Ramos (cell line): ENCODE measurements at regions not wholly inside any gene's neighbourhood (a gene's known extent, or its start where the extent isn't known, plus 50 kb on each side); places are given as distances from the start of the nearest gene placed in this dataset.

Source experiments
- in situ Hi-C: fragments of 300-500 bp; cut with MboI; formaldehyde crosslinking; loops from one replicate; pipeline ENCODE4 v1.14.3; 2022; ENCODE audit warnings: low sequenced_read_pairs; ENCODE audit not compliant: unreplicated experiment

DNA sequence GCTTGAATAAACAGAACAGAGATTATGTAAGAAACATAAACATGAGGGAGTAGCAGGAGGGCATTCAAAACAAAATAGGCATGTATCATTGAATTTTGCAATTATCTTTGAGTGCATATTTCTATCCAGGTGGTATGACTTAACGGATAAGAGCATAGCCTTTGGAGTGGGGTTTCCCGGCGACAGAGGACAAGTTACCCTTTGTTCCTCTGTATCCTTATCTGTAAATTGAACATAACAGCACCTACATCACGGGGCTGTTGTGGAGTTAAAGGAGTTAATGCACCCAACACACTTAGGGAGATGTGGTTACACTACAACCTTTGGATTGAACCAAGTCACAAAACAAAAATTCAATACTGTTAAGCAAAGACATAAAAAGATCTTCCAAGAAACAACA lies 314.6 kb upstream of the KIF2A start:
- in situ Hi-C loops, result no loop called here

DNA sequence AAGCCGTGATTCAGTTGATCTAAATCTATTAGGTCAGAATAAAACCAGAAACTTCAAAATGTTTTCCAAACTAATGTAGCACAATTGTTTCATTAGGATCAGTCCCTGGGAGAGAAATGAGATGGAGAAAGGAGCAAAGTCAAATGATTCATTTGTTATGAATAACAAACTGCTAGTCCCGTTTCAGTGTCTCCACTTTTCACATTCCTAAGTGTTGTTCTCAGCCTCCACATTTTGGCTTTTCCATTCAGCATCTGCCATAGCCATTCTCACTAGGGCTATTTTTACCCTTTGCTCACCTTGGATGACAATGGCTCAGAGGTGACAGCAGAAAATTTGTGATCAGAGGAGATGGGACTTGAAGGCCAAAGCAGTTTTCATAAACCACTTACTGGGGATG lies 314.1 kb upstream of the KIF2A start:
- in situ Hi-C loops, result no loop called here

DNA sequence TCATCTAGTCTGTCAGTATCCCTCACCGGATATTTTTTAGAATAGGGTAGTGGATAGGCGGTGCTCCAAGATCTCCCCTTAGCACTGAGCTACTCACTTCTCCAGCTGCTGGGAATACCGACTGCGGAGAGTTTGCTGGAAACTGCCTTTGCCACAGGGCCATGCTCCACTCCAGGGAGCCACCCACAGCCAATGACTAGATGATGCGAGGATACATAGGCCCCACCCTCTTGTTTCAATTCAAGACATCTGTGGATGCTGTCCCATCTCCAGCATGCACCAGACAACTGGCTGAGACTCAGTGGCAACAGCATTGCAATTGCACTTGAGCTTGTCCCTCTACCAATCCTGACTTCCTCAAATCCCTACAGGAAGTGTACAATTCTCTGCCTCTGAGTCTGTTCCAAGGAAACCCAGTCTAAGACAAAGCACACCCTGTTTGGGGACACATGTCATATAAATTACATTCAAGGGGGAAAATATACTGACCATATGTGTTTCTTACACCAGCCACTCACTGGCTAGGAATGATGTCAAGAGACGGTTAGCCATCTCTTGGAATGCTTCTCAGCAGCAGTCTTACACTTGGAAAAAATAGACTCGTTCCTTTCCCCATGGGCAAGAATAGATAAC lies 312.6 kb upstream of the KIF2A start:
- in situ Hi-C loops, result no loop called here

DNA sequence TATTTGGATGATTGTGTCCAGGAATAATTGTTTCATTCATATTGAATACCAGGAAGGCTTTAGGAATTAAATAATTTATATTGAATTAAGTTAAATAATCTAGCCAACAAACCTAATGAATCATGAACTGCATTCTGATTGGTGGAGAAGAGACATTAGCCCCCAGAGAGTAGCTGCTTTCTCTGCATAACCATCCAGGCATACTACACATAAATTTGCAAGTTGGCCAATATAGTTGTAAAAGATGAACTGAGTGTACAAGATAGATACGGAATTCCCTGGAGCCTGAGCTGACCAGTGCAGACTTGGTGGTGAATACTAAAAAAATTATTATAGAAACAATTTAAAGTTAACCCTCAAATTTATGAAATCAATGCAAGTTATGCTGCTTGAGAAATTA lies 311.8 kb upstream of the KIF2A start:
- in situ Hi-C loops, result no loop called here

DNA sequence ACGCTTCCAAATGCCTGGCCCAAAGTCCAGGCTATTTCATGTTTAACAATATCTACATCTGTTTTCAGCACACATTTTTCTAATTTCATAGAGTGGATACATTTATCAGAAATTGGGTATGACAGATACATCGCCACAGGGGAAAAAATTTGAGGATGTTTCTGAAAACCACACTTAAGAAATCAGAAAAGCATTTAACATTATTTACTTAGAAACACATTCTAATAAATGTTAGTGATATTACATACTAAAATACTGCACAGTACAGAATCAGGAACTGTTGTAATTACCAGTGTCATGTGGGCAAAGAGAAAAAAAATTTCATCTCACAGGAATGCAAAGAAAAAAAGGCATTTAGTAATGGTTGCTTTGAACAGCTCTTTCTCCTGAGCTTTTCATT lies 310.5 kb upstream of the KIF2A start:
- in situ Hi-C loops, result no loop called here

DNA sequence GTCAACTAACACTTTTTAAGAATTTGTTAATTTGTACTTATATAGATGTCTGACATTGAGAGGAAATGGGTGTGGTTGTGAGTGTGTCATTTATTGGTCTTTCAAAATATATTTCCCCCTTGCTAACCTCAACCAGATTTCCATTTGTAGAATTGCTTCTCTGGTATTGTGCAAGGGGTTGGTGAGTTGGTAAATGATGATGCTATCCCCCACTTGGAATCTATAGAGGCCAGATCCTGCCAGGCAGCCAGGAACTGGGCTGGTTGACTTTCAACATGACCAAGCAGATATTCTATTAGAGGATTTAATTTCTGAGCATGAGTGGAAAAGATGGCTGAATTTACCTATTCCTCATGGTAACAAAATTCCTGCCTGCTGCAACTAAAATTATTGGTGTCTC lies 306.6 kb upstream of the KIF2A start:
- in situ Hi-C loops, result no loop called here

DNA sequence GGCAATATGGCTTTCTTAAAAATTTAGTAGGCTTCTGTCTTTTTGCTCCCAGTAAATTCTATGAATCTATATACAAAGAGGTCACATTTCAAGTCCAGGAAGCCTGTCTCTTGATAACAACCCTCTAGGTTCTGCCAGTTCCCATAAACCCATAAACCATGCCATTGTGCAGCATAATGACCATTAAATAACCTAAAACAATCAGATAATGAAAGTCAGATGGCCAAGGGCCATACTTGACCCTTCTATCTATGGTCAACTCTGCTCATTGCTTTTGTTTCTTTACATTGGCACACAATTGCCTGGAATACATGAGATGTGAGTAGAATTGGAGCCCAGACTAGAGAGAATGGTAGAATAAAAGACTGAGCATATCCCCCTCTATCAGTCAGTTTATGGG lies 305.4 kb upstream of the KIF2A start:
- in situ Hi-C loops, result no loop called here

DNA sequence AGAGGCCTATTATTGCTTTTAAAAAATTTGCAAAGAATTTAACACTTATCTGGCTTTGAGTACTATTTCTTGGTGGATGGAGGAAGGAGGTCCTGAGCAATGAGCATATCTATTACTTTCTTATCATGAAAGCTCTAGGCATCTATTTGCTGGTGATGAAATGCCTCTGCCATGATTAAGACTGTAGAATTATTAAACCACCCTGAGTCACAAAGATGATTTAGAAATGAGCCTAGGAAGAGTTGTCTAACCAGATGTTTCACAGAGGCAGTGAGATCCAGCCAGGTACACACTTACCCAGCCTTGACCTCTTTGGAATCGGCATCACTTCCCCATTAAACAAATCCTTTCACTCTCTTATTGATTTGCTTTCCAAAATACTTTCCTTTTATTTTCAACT lies 304.4 kb upstream of the KIF2A start:
- in situ Hi-C loops, result no loop called here

DNA sequence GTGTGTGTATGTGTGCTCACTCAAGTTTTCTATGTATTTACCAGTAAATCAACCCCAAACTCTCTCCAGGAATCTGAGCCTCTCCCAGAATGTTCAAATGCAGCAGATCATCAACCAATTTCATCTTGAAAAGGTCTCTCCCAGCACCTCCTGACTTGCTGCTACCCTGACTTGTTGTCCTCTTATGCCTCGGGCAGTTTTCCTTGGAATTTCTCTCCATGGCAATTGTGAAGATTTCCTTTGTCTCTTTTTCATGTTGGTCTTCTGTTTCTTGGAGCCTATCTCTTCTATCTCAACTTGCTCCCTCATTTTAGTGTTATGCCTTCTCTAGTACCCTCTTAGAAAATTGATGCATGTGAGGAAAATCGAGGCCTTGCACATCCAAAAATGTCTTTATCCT lies 303.6 kb upstream of the KIF2A start:
- in situ Hi-C loops, result no loop called here

DNA sequence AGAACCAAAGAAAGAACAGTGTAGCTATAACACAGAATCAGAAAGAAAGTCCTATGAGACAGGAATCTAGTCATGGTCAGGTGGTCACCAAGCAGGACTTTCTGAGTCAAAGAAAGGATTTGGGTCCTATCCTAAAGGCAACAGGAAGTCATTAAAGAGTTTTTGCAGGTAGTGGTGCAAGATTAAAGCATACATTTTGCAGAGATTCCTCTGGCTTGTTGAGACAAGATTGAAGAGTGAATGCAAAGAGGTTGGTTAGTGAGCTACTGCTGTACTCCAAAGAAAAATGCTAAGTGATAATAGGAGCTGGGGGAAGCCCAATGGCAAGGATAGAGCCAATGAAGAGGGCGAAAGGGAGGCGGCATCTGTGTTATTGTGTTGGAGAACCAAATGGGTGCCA lies 300.5 kb upstream of the KIF2A start:
- in situ Hi-C loops, result no loop called here

DNA sequence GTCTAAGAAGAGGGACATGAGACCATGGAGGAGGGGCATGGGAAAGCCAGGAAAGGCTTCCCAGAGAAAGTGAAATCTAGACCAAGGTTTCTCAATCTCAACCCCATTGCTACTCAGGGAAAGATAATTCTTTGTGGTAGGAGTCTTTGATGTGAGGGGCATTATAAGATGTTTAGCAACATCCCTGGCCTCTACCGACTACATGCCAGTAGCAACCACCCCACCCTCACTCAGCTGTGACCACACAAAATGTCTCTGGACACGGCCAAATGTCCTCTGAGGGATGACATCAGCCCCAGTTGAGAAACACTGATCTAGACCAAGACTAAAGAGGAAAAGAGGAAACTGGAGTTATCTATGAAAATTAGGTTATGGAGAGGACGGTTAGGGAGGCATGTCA lies 298.5 kb upstream of the KIF2A start:
- in situ Hi-C loops, result no loop called here

DNA sequence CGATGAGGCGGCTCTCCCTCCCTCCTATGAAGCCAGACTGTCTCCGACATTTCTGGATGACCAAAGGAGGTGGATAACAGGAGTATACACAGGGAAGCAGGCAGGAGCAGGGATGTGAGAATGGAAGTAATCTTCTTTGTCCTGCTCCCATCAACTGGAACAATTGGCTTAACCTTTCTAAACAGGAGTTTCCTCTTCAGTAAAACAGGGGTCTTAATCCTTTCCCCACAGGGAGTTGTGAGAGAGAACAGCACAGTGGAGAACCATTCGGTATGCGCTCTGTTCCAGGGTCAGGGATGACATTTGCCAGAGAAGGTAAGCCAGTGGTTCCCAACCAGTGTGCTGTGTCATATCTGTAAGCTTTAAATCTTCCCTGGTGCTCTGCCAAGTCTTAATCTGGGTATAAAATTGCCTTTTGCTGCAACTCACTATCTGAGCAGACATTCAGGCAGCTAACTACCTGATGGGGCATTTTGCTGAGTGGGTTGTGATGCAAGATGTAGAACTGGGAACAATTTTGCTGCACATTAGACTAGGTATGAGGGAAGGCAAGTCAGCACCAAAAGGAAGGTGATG lies 294.8 kb upstream of the KIF2A start:
- in situ Hi-C loops, result no loop called here

DNA sequence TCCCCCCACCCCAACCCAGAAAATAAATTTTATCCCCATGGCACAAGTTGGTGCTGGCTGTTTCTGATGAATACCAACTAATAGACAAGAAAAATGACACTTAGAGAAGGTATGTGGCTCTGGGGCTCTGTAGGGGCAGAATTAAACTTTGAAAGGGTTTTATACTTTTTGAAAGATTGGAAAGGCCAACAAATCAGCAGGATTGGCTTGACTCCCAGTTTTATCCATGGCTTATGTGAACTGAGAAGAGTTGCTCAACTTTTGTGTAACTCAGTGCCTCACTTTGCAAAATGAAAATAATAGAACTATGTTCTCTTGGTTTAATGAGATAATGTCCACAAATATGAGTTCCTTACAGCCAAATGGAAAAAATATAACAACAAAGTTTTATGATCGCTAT lies 288.9 kb upstream of the KIF2A start:
- in situ Hi-C loops, result no loop called here

DNA sequence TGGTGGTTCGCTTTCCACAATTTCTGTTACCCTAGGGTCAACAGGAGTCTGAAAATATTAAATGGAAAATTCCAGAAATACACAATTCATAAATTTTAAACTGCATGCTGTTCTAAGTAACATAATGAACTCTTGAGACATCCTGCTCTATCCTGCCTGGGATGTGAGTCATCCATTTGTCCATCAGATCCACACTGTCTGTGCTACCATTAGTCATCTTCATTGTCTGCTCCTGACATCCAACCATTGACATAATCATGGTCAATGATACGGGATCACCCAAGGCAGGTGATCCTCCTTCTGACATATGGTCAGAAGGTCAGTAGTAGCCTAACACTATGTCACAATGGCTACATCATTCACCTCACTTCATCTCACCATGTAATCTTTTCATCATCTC lies 276.7 kb upstream of the KIF2A start:
- in situ Hi-C loops, result no loop called here

DNA sequence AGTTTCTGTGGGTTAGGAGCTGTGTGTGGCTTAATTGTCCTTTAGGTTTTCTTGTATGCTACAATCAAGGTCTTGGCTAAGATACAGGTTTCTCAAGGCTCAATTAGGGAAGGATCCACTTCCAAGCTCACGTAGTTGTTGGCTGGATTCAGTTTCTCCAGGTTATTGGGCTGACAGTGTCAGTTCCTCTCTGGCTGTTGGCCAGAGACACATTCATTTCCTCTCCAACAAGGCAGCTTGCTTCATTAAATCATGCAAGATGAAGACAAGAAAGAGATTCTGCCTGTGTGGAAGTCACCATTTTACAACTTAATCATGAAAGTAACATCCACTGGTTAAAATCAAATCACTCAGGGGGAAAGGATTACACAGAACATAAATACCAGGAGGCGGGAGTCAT lies 275.7 kb upstream of the KIF2A start:
- in situ Hi-C loops, result no loop called here

DNA sequence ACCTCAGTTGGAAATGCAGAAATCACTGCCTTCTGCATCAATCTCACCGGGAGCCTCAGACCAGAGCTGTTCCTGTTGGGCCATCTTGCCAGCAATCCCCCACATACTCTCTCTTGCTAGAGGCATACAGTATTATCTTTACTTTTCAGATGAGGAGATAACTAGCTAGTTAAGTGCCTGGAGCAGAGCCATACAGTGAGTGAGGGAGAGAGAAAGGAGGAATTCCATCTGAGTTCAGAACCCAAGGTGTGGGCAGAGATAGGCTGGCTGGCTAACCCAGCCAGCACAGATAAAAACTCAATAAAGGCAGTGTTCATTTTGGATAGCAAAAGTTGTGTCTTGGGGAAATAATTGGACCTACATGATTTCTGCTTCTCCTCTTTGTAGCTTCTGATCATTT lies 268.0 kb upstream of the KIF2A start:
- in situ Hi-C loops, result no loop called here

DNA sequence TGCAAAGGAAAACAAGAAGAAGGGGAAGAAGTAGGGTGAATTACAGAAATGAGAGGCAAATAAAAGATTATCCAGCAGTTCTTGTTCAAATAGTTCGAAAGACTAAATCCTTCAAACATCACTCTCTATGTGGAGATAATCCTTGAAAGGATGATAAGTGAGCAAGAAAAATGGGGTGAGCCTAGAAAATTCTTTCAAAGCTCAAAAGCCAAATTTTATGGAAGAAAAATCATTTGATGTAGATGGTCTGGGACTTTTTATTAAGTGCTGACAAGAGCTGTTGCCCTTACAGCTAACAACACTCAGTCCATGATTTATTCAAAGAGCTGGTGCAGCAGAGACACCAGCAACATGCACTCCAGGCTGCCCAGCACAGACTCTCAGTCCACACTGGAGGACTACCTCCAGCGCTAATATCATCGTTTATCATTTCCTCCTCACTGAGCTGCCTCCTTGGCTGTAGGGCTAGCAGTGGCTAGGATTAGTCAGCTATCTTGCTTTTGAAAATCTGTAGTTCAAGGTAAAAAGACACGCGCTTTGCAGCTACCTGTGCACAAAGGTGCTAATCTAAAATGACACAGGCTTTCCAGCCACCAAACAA lies 264.8 kb upstream of the KIF2A start:
- in situ Hi-C loops, result no loop called here

DNA sequence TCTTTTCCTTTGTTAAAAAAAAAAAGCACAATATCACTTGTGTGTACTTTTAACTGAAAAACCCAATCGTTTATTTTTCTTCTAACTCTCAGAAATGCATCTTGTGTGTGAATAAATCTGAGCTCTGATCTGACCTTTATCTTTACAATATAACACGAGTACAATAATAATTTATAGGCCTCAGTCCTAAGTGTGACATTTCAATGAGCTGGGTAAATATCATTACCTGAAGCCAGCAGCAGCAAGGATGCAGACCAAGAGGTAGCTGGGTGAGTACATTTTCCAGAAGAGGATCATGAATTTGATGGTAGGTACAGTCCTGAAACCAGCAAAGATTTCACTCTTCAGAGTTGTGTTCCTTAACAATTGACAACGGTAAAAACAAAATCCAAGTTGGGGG lies 264.0 kb upstream of the KIF2A start:
- in situ Hi-C loops, result no loop called here

DNA sequence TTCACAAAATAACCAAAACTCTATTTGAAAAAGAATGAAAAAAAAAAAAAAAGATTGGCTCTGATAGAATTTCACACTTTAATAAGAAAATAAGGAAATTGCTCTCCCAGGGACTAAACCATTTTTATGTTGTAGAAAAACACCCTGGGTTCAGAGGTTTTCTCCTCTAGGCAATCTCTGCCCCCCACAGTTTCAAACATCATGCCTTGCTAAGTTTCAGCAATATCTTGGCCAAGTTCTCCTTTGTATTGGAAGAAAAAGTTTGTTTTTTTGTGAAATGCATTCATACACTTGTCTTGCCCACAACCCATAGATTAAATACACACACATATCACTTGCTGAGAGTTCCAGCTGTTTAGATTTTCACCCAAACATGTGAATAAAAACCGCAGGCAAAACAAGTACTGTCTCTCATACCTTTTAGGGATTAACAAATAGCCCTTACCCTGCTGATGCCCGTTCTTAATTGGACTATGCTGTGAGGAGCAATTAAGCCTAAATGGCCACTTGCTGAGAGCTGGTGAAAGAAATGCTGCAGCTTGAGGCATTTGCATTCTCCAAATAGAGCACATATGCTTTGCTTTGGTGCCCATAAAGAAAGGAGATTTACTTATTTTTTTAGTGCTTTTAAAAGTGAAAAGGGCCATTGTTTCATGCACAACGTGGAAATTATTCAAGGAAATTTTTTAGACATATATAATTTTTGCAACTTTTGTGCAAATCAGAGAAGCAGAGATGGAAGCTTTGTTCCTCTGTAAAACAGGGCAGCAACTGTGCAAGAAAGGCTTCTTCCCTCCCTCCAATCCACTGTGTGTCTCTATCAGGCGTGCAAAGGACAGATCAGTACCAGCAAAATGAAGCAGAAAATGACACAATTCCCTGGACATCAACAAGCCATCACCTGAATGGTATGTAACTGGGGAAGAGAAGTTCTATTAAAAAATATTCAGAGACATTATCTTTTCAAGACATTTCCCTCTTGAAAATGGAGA lies 262.4 kb upstream of the KIF2A start:
- in situ Hi-C loops, result no loop called here

DNA sequence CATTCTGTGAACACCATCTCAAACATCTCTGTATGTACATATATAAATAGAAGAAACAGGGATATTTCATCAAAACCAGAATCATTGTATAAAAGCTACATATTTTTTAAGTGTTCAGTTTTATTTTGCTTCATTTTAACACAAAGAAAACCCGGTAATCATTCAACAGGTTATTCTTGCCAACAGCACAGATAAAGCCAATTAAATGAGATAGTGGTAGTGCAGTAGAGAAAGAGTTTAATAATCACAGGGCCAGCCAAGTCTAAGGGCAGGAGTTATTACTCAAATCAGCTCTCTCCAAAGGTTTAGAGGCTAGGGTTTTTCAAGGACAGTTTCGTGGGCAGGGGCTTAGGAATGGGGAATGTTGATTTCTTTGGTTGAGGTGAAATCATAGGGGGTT lies 261.0 kb upstream of the KIF2A start:
- in situ Hi-C loops, result no loop called here

DNA sequence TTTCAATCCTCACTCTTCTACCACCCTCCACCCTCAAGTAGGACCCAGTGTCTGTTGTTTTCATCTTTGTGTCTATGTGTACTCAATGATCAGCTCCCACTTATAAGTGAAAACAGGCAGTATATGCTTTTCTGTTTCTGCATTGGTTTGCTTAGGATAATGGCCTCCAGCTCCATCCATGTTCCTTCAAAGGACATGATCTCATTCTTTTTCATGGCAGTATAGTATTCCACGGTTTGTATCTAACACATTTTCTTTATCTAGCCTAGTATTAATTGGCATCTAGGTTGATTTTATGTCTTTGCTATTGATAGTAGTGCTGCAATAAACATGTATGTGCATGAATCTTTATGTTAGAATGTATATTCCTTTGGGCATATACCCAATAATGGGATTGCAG lies 259.8 kb upstream of the KIF2A start:
- in situ Hi-C loops, result no loop called here
